ENCODE measurements at regions not wholly inside any gene's neighbourhood (a gene's known extent, or its start where the extent isn't known, plus 50 kb on each side); places are given as distances from the start of the nearest gene placed in this dataset.

- TF ChIP-seq, protein P1, sequence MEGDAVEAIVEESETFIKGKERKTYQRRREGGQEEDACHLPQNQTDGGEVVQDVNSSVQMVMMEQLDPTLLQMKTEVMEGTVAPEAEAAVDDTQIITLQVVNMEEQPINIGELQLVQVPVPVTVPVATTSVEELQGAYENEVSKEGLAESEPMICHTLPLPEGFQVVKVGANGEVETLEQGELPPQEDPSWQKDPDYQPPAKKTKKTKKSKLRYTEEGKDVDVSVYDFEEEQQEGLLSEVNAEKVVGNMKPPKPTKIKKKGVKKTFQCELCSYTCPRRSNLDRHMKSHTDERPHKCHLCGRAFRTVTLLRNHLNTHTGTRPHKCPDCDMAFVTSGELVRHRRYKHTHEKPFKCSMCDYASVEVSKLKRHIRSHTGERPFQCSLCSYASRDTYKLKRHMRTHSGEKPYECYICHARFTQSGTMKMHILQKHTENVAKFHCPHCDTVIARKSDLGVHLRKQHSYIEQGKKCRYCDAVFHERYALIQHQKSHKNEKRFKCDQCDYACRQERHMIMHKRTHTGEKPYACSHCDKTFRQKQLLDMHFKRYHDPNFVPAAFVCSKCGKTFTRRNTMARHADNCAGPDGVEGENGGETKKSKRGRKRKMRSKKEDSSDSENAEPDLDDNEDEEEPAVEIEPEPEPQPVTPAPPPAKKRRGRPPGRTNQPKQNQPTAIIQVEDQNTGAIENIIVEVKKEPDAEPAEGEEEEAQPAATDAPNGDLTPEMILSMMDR (IDR thresholded peaks at IDR 0.05; ENCODE audit: insufficient read depth, low read length): no peak
- no peak for TF ChIP-seq POLR2AphosphoS5 (IDR thresholded peaks at IDR 0.05; ENCODE audit: low read depth)
Observed at GRCh38 chr14:97262336-97262735, 465.2 kb downstream of the VRK1 start.
